Naive B cell (primary cell): ENCODE measurements at regions not wholly inside any gene's neighbourhood (a gene's known extent, or its start where the extent isn't known, plus 50 kb on each side); places are given as distances from the start of the nearest gene placed in this dataset.

Experiments
- ATAC-seq, 2 donors: fragments of 150-1000 bp; cut with Tn5 transposase; 2 replicates each; pipeline ENCODE4 v1.10.0; 2021; ENCODE audit warnings: low read depth in 2 of 2, mild to moderate bottlenecking in 2 of 2, moderate library complexity in 2 of 2
- DNase-seq: peaks from one replicate; pipeline ENCODE4 v3.0.0; 2022
- H3K27ac Mint-ChIP-seq, 6 donors: one replicate each; pipeline ENCODE4 v1.8.0; 2020 to 2022; ENCODE audit warnings: mild to moderate bottlenecking in 6 of 6, mixed read lengths in 6 of 6, moderate library complexity in 5 of 6, inconsistent platforms in 2 of 6
- H3K27me3 Mint-ChIP-seq, 3 donors: one replicate each; pipeline ENCODE4 v1.8.0; 2021 to 2022; ENCODE audit warnings: mixed read lengths in 3 of 3, mild to moderate bottlenecking in 1 of 3
- H3K36me3 Mint-ChIP-seq, 2 donors: one replicate each; pipeline ENCODE4 v1.8.0; 2020 to 2022; ENCODE audit warnings: mixed read lengths in 2 of 2, inconsistent platforms in 1 of 2, mild to moderate bottlenecking in 1 of 2
- H3K4me1 Mint-ChIP-seq, 3 donors: one replicate each; pipeline ENCODE4 v1.8.0; 2020 to 2022; ENCODE audit warnings: mixed read lengths in 3 of 3, inconsistent platforms in 1 of 3, mild to moderate bottlenecking in 1 of 3, moderate library complexity in 1 of 3
- H3K4me3 Mint-ChIP-seq, 8 donors: one replicate each; pipeline ENCODE4 v1.8.0; 2020 to 2022; ENCODE audit warnings: mild to moderate bottlenecking in 8 of 8, mixed read lengths in 8 of 8, moderate library complexity in 8 of 8, inconsistent platforms in 2 of 8
- H3K9me3 Mint-ChIP-seq, 7 donors: one replicate each; pipeline ENCODE4 v1.8.0; 2020 to 2022; ENCODE audit warnings: mixed read lengths in 7 of 7, mild to moderate bottlenecking in 5 of 7, inconsistent platforms in 2 of 7, moderate library complexity in 1 of 7

DNA sequence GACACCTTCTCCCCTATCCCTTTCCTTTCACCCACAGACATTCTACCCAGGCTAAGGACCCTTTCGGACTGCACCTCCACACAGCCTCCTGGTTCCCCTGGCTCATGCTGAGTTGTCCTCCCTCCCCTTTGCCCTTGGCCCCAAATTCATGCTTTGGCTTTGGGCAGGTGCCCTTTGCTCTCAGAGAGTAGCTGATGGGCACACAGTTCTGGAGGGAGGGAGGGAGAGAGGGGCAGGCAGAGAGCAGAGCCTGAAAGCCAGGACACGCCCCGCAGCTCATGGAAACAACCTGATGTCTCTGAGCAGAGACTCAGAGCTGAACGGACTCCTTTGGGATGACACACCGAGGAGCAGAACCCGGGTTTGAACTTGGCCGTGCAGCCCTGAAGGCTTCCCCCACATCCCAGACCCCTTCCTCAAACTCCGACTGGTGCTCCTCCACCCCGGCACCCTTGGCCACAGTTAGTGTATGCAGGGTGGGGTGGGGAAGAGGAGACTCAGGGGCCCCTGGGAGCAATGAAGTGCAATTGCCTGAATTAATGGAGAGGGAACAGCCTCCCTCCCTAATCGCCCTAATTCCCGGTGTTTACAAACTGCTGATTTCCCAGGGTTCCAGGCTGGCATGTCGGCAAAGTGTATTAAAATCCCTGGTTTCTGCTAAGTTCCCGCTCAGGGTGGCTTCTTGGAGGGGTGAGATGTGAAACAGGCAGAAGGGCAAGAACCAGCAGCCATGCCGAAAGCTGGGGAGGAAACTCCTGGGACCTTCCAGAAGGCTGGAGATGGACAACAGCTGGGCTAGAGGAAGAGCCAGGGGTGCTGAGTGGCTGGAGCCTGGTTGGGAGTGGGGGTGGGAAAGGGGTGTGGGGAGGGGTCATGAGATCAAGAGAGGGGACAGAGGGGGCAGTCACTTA, 71.2 kb upstream of the SHISAL1 start:
- peaks cover 4 to 63% (median 42%) of the 10 kb centered on the region in 3 donors for H3K27me3 Mint-ChIP-seq
- no peak for ATAC-seq

DNA sequence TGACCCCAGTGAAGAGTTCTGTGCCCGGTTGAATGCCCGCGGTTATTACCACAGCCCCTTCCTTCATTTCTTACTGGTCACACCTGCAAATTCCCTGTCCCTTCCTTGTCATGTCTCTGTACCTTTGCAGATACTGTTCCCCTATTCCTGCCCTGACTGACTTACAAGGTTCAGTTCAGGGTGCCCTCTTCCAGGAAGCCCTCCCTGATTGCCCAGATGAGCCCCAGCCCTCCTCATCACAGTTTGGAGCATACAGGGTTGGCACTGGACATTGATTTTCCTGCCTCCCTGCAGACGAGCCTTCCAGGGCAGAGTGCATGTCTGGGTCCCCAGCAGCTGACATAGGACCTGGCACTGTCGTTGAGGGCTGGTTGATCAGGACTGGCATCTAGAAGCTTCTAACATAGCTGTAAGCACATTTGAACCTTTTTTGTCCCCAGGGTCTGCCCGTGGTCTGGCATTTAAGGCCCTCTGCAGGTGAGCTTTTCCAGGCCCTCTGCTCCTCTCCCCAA, 70.4 kb upstream of the SHISAL1 start:
- Mint-ChIP-seq H3K36me3 (peaks cover 0 to 6% of the 10 kb centered on the region in 2 donors), H3K4me3 (no peak overlapping the region), H3K4me1 (no peaks in the 10 kb centered on the region), H3K27me3 (peaks cover 4 to 55% (median 35%) of the 10 kb centered on the region in 3 donors), H3K9me3 (peaks cover 0 to 10% (median 6%) of the 10 kb centered on the region in 7 donors), H3K27ac (no peak overlapping the region)
- ATAC-seq (no peak), DNase-seq (no peak)

More for the DNA sequence above, 71.2 kb upstream of the SHISAL1 start:
- Mint-ChIP-seq H3K4me3 (no peak overlapping the region), H3K4me1 (no peaks in the 10 kb centered on the region), H3K9me3 (peaks cover 0 to 4% (median 0%) of the 10 kb centered on the region in 7 donors), H3K36me3 (no peaks in the 10 kb centered on the region), H3K27ac (no peak overlapping the region)
- no peak for DNase-seq

DNA sequence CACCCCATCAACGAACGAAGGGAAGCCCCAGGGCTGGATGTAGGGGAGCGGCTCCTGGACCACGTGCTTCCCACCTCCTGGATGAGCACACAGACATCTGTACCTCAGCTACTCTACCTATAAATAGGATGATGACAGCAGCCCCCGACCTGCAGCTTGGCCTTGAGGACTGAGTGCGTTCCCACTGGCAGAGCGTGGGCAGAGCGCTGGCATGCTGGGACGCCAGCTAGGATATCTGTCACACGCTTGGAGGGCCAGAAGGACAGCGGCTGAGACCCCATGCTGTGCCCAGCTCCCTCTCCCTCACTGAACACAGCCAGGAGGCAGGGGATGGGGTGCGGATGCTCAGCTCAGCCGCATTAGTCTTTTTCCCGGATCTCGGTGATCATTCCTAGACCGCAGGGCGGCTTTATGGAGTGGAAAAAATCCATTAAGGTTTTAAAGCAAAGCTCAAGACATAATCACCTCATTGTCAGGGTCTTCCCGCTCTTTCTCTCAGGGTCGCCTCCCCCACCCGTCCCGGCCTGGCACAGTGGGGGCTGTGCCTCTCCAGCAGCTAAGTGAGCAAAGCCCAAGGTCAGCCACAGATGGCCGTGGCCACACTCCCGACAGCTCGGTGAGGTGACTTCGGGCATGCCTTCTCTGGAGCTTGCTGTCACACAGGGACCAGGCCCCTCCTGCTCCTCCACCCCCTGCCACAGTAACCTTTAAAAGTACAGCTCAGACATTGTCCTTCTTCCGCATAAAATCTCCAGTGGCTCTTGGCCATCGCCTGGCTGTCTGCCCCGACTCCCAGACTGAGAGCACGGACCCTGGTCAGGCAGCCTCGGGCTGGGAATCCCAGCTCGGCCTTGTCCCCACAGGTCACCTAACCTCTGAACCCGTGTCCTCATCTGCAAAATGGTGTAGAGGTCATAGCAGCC, 69.6 kb upstream of the SHISAL1 start:
- peaks cover 0 to 7% of the 10 kb centered on the region in 2 donors for H3K36me3 Mint-ChIP-seq
- ATAC-seq (no peak), DNase-seq (no peak)
- peaks cover 2 to 18% (median 11%) of the 10 kb centered on the region in 7 donors for H3K9me3 Mint-ChIP-seq
- H3K4me3 Mint-ChIP-seq, result no peak overlapping the region
- peaks cover 4 to 49% (median 28%) of the 10 kb centered on the region in 3 donors for H3K27me3 Mint-ChIP-seq
- no peak overlapping the region for H3K27ac Mint-ChIP-seq
- H3K4me1 Mint-ChIP-seq, result no peaks in the 10 kb centered on the region

DNA sequence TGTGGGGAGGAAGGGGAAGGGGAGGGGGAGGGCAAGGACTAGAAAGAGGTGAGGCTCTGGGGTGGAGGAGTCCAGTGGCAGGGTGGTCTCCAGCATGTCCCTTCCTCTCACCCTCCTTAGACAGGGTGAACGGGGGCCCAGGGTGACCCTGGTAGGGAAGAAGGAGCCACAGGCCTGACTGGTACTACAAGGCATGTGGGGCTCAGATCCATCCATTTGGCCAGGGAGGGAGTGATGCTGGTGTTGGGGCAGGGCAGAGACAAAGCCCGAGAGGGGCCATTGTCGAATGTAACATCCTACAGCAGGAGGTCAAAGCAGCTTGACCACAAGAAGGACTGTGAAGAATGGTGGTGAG, 69.0 kb upstream of the SHISAL1 start:
- DNase-seq (no peak), ATAC-seq (no peak)
- Mint-ChIP-seq H3K9me3 (peaks cover 2 to 24% (median 14%) of the 10 kb centered on the region in 7 donors), H3K27ac (no peak overlapping the region), H3K27me3 (peaks cover 4 to 42% (median 22%) of the 10 kb centered on the region in 3 donors), H3K4me3 (no peak overlapping the region), H3K36me3 (peaks cover 0 to 7% of the 10 kb centered on the region in 2 donors), H3K4me1 (no peaks in the 10 kb centered on the region)

DNA sequence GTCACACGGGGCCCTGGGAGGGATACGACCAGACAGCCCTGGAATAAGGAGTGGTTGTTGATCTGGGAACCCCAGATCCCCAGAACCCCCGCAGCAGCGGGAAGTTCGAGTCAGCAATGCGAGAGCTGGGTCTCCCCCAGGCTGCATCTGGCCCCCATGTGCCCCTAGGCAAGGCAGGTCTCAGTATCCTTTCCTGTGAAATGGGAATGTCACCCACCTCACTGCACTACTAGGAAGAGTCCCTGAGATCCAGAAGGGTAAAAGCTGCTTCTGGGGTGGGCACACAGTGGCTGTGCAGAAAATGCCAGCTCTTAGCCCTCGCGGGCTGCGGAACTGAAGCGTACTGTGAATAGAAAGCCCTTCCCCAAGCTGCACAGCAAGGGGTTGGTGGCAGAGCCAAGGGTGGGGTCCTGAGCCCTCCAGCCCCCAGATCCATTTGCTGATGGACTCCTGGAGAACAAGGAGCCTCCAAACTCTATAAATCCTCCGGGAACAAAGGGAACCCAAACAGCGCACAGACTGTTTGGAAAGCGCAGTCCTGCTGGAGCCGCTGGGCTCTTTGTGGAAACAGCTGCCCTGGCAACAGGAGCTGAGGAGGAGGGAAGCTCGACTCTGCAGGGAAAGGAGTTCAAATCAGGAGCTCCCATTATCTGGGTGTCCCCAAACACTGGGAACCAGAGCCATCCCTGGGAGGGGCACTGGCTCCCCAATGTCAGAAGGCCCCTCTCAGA, 68.2 kb upstream of the SHISAL1 start:
- peaks cover 0 to 7% of the 10 kb centered on the region in 2 donors for H3K36me3 Mint-ChIP-seq
- ATAC-seq, result no peak
- H3K27ac Mint-ChIP-seq, result no peak overlapping the region
- H3K27me3 Mint-ChIP-seq, result peaks cover 4 to 34% (median 13%) of the 10 kb centered on the region in 3 donors
- no peaks in the 10 kb centered on the region for H3K4me1 Mint-ChIP-seq
- DNase-seq, result no peak
- H3K4me3 Mint-ChIP-seq, result no peak overlapping the region
- peaks cover 4 to 32% (median 14%) of the 10 kb centered on the region in 7 donors for H3K9me3 Mint-ChIP-seq

DNA sequence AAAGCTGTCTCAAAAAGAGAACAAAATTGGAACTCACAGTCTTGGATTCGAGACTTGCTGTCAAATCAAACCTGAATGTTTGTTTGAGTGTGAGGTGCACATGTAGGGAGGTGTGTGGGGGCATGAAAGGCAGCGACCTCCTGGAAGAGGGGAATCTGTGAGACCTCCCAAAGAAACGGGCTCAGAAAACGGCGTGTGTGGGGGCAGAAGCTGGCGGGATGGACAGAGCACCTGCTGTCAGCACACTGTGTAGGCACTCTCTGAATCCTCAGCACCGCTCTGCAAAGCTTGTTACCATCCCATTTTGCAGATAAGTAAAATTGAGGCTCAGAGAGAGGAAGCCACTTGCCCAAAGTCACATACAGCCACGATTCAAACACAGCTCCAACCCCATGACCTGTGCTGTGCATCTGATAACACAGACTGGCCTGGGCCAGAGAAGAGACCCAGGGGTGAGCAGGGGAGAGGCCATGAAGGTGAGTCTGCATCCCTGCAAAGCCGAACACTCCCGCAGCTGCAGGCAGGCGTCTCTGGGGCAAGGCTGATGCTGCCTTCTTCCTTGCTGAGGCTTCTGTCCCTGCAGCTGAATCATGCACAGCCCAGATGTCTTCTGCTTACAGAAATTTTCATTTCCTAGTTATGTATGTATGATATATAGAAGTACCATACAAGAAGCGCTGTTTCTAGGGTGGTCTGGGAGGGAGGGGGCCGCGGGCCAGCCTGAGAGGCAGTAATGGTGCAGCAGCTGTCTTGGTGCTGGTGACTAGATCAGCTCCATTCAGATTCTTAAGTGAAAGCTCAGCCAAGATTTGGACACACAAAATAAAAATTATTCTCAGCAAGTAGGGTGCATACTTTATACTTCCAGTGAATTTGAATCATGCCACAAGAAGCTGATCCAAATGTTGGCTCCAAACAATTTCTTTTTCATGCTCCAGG, 67.3 kb upstream of the SHISAL1 start:
- Mint-ChIP-seq H3K27ac (no peak overlapping the region), H3K9me3 (peaks cover 9 to 41% (median 21%) of the 10 kb centered on the region in 7 donors), H3K4me1 (no peaks in the 10 kb centered on the region), H3K27me3 (peaks cover 4 to 36% (median 18%) of the 10 kb centered on the region in 3 donors), H3K4me3 (no peak overlapping the region), H3K36me3 (peaks cover 5 to 16% of the 10 kb centered on the region in 2 donors)
- no peak for ATAC-seq
- DNase-seq, result no peak

DNA sequence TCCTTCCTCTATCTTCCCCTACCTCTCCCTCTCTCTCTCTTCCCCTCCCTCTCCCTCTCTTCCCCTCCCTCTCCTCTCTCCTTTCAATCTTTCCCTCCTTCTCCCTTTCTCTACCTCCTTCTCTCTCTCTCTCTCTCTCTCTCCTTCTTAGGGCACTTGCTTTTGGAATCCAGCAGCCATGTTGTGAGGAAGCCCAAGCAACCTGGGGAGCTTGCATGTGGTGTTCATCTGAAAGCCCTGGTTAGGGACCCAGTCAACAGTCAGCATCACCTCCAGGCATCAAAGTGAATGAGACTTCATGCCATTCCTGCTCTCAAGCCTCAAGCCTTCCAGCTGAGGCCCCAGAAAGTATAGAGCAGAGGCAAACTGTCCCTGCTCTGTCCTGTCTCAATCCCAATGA, 65.6 kb upstream of the SHISAL1 start:
- Mint-ChIP-seq H3K4me1 (no peaks in the 10 kb centered on the region), H3K36me3 (peaks cover 16 to 33% of the 10 kb centered on the region in 2 donors), H3K27ac (no peak overlapping the region), H3K4me3 (peak overlapping the region in 1 of 8 donors; percentile 1), H3K27me3 (peaks cover 4 to 30% (median 29%) of the 10 kb centered on the region in 3 donors), H3K9me3 (peaks cover 10 to 55% (median 33%) of the 10 kb centered on the region in 7 donors)
- ATAC-seq, result no peak
- no peak for DNase-seq

DNA sequence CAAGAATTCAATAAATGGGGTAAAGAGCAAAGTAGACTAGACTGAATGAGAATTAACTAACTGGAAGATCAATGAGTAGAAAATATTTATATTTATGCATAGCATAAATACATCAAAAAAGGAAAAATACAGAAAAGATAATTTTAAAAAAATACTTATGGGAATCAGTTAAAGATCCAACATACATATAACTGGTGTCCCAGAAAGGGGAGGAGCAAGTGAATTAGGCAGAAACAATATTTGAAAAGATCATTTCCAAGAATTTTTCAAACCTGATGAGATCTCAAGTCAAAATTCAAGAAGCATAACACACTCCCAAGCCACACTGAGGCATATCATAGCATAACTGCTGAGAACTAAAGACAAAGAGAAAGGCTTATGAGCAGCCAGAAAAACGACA, 62.7 kb upstream of the SHISAL1 start:
- ATAC-seq, result no peak
- DNase-seq, result no peak
- no peak overlapping the region for H3K27ac Mint-ChIP-seq
- H3K4me3 Mint-ChIP-seq, result no peak overlapping the region
- no peaks in the 10 kb centered on the region for H3K4me1 Mint-ChIP-seq
- peaks cover 3 to 23% (median 23%) of the 10 kb centered on the region in 3 donors for H3K27me3 Mint-ChIP-seq
- peaks cover 16 to 33% of the 10 kb centered on the region in 2 donors for H3K36me3 Mint-ChIP-seq
- peaks cover 10 to 55% (median 33%) of the 10 kb centered on the region in 7 donors for H3K9me3 Mint-ChIP-seq

DNA sequence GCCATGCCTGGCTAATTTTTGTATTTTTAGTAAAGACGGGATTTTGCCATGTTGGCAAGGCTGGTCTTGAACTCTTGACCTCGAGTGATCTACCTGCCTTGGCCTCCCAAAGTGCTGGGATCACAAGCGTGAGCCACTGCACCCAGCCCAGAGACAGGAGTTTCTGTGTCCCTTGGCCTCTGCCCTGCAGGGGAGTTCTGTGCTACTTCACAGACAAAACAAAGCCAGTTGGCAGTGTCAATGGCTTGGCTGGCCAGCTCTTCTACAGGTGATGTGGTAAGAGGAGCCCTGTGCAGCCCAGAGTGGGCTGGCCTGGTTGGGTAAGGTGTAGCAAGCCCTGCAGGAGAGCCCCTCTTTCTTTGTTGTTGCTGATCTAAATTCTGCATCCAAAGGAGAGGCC, 60.5 kb upstream of the SHISAL1 start:
- ATAC-seq, result no peak

DNA sequence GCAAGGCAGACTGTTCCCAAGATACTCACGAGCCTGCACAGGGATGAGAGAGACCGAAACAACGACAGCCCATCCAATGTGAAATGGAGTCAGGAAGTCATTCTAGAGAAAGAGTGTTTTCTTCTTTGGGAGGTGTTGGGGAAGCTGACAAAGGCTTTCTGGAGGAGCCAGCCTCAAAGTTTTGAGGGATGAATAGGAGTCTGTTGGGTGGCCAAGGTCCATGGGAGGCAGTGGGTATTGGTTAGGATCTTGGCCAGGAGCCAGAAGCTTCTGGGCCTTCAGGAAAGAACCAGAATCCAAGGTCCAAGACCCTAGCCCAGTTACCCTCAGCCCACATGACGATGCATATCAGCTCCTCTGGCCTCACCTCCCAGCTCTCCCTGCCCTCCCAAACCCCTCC, 59.9 kb upstream of the SHISAL1 start:
- DNase-seq, result no peak
- Mint-ChIP-seq H3K27me3 (peaks cover 0 to 32% (median 18%) of the 10 kb centered on the region in 3 donors), H3K4me3 (no peak overlapping the region), H3K27ac (no peak overlapping the region), H3K4me1 (no peaks in the 10 kb centered on the region), H3K36me3 (peaks cover 16 to 26% of the 10 kb centered on the region in 2 donors), H3K9me3 (peaks cover 8 to 40% (median 22%) of the 10 kb centered on the region in 7 donors)
- no peak for ATAC-seq

More for the DNA sequence above, 60.5 kb upstream of the SHISAL1 start:
- peaks cover 8 to 45% (median 28%) of the 10 kb centered on the region in 7 donors for H3K9me3 Mint-ChIP-seq
- no peak overlapping the region for H3K27ac Mint-ChIP-seq
- no peak for DNase-seq
- no peaks in the 10 kb centered on the region for H3K4me1 Mint-ChIP-seq
- H3K36me3 Mint-ChIP-seq, result peaks cover 16 to 28% of the 10 kb centered on the region in 2 donors
- H3K4me3 Mint-ChIP-seq, result no peak overlapping the region
- H3K27me3 Mint-ChIP-seq, result peaks cover 0 to 32% (median 18%) of the 10 kb centered on the region in 3 donors

DNA sequence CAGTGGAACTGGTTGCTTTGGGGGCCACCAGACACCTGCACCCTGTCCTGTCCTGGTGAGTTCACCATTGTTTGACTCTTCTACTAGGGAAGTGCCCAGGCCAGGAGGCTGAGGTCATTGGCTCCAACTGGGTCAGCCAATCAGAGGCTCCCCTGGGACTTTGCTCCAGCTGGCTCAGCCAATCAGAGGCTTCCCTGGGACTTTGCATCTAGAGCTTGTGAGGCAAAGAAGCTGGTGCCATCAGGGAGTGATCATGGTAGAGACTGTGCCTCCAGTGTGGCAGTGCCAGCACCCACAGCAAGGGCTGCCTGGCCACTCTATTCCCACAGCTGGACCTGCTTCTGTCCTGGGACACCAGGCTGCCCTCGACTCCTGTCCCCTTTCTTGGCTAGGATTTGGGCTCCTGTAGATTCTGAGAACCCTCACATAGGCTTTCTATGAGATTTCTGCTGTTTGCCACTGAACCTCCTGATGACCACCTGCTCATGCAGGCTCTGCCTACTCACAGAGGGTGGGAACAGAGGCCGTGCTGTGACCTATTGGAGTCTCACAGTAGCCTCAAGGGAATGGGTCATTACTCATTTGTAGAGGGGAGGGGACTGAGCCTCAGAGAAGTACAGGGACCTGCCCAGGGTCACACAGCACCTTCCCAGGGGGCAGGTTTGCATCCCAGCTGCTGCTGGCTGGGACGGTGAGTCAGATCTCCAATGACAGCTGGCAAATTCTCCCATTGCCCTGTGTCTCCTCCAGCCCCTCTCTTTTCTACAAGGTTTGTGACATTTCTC, 59.2 kb upstream of the SHISAL1 start:
- H3K27ac Mint-ChIP-seq, result no peak overlapping the region
- H3K4me3 Mint-ChIP-seq, result no peak overlapping the region
- no peaks in the 10 kb centered on the region for H3K4me1 Mint-ChIP-seq
- peaks cover 0 to 32% (median 18%) of the 10 kb centered on the region in 3 donors for H3K27me3 Mint-ChIP-seq
- H3K9me3 Mint-ChIP-seq, result peaks cover 8 to 33% (median 18%) of the 10 kb centered on the region in 7 donors
- DNase-seq (no peak), ATAC-seq (no peak)
- peaks cover 16 to 26% of the 10 kb centered on the region in 2 donors for H3K36me3 Mint-ChIP-seq
